Hepatocyte (in vitro differentiated cells): ENCODE measurements at regions not wholly inside any gene's neighbourhood (a gene's known extent, or its start where the extent isn't known, plus 50 kb on each side); places are given as distances from the start of the nearest gene placed in this dataset.

ENCODE experiments used
- DNase-seq: peaks from one replicate; pipeline ENCODE4 v3.0.0-alpha.2; 2016; ENCODE audit warnings: low spot score
- H2AFZ ChIP-seq: fragments of 200-600 bp; sonication (generic); 2 replicates; pipeline ENCODE4 v1.6.0; 2016; ENCODE audit warnings: antibody characterized with exemption, mild to moderate bottlenecking
- H3K27ac ChIP-seq: fragments of 200-600 bp; sonication (generic); 2 replicates; pipeline ENCODE4 v1.5.1; 2016; ENCODE audit warnings: mild to moderate bottlenecking
- H3K27me3 ChIP-seq: fragments of 200-600 bp; sonication (generic); 2 replicates; pipeline ENCODE4 v1.6.1; 2016
- H3K36me3 ChIP-seq: fragments of 200-600 bp; sonication (generic); replicated peaks from 2 replicates; pipeline ENCODE4 v1.5.1; 2016; ENCODE audit warnings: low read depth; ENCODE audit not compliant: insufficient read depth
- H3K4me1 ChIP-seq: fragments of 200-600 bp; sonication (generic); 2 replicates; pipeline ENCODE4 v1.5.1; 2016; ENCODE audit warnings: mild to moderate bottlenecking, moderate library complexity; ENCODE audit not compliant: insufficient read depth
- H3K4me2 ChIP-seq: fragments of 200-600 bp; sonication (generic); 2 replicates; pipeline ENCODE4 v1.6.0; 2016
- H3K4me3 ChIP-seq: fragments of 200-600 bp; sonication (generic); 2 replicates; pipeline ENCODE4 v1.5.1; 2016; ENCODE audit warnings: mild to moderate bottlenecking
- H3K79me2 ChIP-seq: fragments of 200-600 bp; sonication (generic); 2 replicates; pipeline ENCODE4 v1.6.0; 2017; ENCODE audit warnings: mild to moderate bottlenecking
- H3K9me2 ChIP-seq: fragments of 200-600 bp; sonication (generic); replicated peaks from 2 replicates; pipeline ENCODE4 v1.6.0; 2017; ENCODE audit warnings: mild to moderate bottlenecking; ENCODE audit not compliant: insufficient read depth
- H3K9me3 ChIP-seq: fragments of 200-600 bp; sonication (generic); 2 replicates; pipeline ENCODE4 v1.5.1; 2016; ENCODE audit warnings: low read depth, mild to moderate bottlenecking
- H4K20me1 ChIP-seq: fragments of 200-600 bp; sonication (generic); 2 replicates; pipeline ENCODE4 v1.6.0; 2016; ENCODE audit warnings: mild to moderate bottlenecking; ENCODE audit not compliant: insufficient read depth, poor library complexity, severe bottlenecking
- EZH2 ChIP-seq: fragments of 200-600 bp; sonication (generic); IDR thresholded peaks from 2 replicates; pipeline ENCODE4 v1.6.1; 2016; ENCODE audit warnings: antibody characterized with exemption, mild to moderate bottlenecking, borderline replicate concordance
- EZH2phosphoT487 ChIP-seq: fragments of 200-600 bp; sonication (generic); IDR thresholded peaks from one replicate; pipeline ENCODE4 v1.6.1; 2018; ENCODE audit warnings: antibody characterized with exemption, mild to moderate bottlenecking, low read depth, moderate library complexity; ENCODE audit not compliant: unreplicated experiment, severe bottlenecking
- WGBS: methylation state at CpG from one replicate; pipeline ENCODE4 v1.1.6; 2016; ENCODE audit warnings: low lambda C conversion rate; ENCODE audit errors: missing lambda C conversion rate; 5-methylcytosine and 5-hydroxymethylcytosine counted together
- TF ChIP-seq, protein P1 (sequence below): fragments of 200-600 bp; sonication (generic); IDR thresholded peaks from 2 replicates; pipeline ENCODE4 v1.5.1; 2016; ENCODE audit warnings: antibody characterized with exemption, mild to moderate bottlenecking; ENCODE audit not compliant: poor library complexity

DNA sequence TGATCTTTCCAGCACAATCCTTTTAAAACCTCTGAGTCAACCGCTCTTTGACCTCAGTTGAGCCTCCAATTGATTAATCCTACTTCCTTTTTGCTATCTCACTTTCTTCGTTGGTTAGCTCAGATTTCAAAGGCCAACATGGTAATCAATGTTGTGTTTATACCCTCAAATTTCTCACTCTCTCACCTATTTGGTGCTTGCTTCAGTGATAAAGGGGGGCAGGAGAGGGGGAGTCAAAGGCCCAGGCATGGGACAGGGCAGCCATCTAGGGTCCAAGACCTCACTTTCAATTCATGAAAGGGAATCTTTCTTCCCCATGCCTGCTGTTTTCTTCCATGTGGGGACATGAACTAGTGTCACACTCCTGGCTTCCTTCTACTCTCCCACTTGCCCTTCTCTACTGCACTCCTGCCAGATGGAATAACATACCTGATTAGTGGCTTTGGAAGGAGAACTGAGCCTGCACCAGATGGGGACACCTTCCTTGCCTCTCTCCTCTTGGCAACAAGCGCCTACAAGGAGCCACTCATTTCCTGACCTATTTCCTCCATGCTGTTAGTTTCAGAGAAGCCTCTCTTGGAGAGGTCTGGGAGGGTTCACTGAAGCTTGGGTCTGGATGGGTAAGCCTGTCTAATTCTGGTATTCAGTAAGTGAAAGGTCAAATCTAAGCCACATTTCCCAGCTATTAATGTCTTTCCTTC is 73.3 kb upstream of the ARHGAP29 start:
- Histone ChIP-seq H3K27ac (no peak overlapping the region), H2AFZ (no peak overlapping the region), H3K36me3 (no peaks in the 10 kb centered on the region), H4K20me1 (no peaks in the 10 kb centered on the region), H3K9me3 (no peaks in the 10 kb centered on the region), H3K4me3 (no peak overlapping the region), H3K27me3 (no peaks in the 10 kb centered on the region), H3K4me2 (no peak overlapping the region), H3K4me1 (peaks cover 5% of the 10 kb centered on the region), H3K79me2 (no peaks in the 10 kb centered on the region), H3K9me2 (no peaks in the 10 kb centered on the region)
- no peak for DNase-seq
- WGBS: 54% methylated on average over 3 of the region's 3 CpGs
- TF ChIP-seq, protein P1, sequence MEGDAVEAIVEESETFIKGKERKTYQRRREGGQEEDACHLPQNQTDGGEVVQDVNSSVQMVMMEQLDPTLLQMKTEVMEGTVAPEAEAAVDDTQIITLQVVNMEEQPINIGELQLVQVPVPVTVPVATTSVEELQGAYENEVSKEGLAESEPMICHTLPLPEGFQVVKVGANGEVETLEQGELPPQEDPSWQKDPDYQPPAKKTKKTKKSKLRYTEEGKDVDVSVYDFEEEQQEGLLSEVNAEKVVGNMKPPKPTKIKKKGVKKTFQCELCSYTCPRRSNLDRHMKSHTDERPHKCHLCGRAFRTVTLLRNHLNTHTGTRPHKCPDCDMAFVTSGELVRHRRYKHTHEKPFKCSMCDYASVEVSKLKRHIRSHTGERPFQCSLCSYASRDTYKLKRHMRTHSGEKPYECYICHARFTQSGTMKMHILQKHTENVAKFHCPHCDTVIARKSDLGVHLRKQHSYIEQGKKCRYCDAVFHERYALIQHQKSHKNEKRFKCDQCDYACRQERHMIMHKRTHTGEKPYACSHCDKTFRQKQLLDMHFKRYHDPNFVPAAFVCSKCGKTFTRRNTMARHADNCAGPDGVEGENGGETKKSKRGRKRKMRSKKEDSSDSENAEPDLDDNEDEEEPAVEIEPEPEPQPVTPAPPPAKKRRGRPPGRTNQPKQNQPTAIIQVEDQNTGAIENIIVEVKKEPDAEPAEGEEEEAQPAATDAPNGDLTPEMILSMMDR: no peak
- TF ChIP-seq EZH2phosphoT487 (no peak), EZH2 (no peak)

DNA sequence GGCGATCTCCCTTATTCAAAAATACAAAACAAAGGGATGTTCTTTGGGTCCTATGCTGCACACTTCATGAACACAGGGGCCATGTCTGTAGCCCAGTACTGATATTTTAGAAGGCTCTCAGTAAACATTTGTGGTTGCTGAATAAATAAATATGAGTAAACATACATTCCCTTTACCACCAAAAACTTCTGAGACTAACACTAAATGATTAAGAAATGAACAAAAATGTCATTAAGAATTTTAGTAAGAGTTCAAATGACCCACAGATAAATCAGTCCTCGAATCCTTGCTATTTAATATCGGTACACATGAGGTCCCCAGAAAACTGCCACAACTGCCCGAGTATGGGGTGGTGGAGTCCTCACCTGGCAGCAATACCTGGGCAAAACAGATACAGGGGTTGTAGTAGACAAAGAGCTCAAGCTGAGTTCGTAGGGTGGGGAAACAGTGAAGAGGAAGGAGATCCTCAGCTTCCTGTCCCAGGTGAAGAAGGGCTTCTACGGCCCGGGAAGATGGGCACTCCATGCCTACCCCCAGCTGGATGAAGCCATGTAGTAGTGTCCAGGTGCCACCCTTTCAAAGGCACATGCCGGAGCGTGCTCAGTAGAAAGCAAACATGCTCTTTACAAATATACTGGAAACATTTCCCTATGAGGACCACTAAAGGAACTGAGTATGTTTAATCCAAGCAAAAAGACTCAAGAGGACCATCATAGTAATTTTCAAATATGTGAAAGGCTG is 72.6 kb upstream of the ARHGAP29 start:
- TF ChIP-seq, protein P1: no peak
- TF ChIP-seq EZH2 (no peak), EZH2phosphoT487 (no peak)
- Histone ChIP-seq H3K9me3 (no peaks in the 10 kb centered on the region), H3K27ac (no peak overlapping the region), H3K4me1 (no peaks in the 10 kb centered on the region), H3K27me3 (no peaks in the 10 kb centered on the region), H3K4me2 (no peak overlapping the region), H3K9me2 (no peaks in the 10 kb centered on the region), H3K36me3 (no peaks in the 10 kb centered on the region), H4K20me1 (no peaks in the 10 kb centered on the region), H3K79me2 (no peaks in the 10 kb centered on the region), H2AFZ (no peak overlapping the region), H3K4me3 (no peak overlapping the region)
- DNase-seq: no peak
- WGBS: 93% methylated on average over 9 of the region's 9 CpGs

DNA sequence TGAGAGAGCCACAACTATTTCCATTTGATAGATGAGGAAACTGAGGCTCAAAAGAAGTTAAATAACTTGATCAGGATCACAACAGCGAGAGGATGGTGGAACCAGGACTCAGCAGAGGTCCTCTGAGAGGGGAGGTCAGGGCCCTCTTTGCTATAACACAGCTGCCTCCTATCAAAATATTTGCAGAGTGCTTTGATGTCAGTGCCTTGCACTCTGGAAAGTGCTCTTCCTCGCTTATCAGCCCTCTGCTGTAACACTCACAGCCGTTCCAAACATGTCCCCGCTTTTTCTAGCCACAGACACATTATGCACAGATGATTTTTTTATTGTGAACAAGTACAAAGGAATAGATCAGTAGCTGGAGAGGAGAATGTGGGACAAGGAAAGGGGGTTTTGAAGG is 71.8 kb upstream of the ARHGAP29 start:
- no peaks in the 10 kb centered on the region for H3K9me3 ChIP-seq
- H3K36me3 ChIP-seq: no peaks in the 10 kb centered on the region
- DNase-seq: no peak
- no peaks in the 10 kb centered on the region for H3K27me3 ChIP-seq
- H3K9me2 ChIP-seq: no peaks in the 10 kb centered on the region
- H4K20me1 ChIP-seq: no peaks in the 10 kb centered on the region
- no peaks in the 10 kb centered on the region for H3K4me1 ChIP-seq
- no peak overlapping the region for H3K27ac ChIP-seq
- no peak overlapping the region for H3K4me2 ChIP-seq
- H3K4me3 ChIP-seq: no peak overlapping the region
- TF ChIP-seq, protein P1: no peak
- TF ChIP-seq EZH2: no peak
- TF ChIP-seq EZH2phosphoT487: no peak
- no peaks in the 10 kb centered on the region for H3K79me2 ChIP-seq
- no peak overlapping the region for H2AFZ ChIP-seq
- WGBS: 37% methylated on average over 4 of the region's 4 CpGs
